Left ventricle myocardium inferior (tissue), 1 donor: ENCODE measurements at regions not wholly inside any gene's neighbourhood (a gene's known extent, or its start where the extent isn't known, plus 50 kb on each side); places are given as distances from the start of the nearest gene placed in this dataset.

Experiments used
- DNase-seq: peaks from one replicate; pipeline ENCODE4 v3.0.0-alpha.2; 2020
- H3K27ac ChIP-seq: fragments of 200-600 bp; replicated peaks from 2 replicates; pipeline ENCODE4 v1.8.0; 2021
- H3K27me3 ChIP-seq: fragments of 200-600 bp; 2 replicates; pipeline ENCODE4 v1.8.0; 2021; ENCODE audit warnings: low read depth
- H3K36me3 ChIP-seq: fragments of 200-600 bp; 2 replicates; pipeline ENCODE4 v1.8.0; 2021
- H3K4me1 ChIP-seq: fragments of 200-600 bp; 2 replicates; pipeline ENCODE4 v1.8.0; 2021
- H3K4me3 ChIP-seq: fragments of 200-600 bp; 2 replicates; pipeline ENCODE4 v1.8.0; 2021; ENCODE audit warnings: mild to moderate bottlenecking, moderate library complexity
- H3K9me3 ChIP-seq: fragments of 200-600 bp; replicated peaks from 2 replicates; pipeline ENCODE4 v1.8.0; 2021
- intact Hi-C: fragments of 100-400 bp; cut with micrococcal nuclease; formaldehyde crosslinking; loops from one replicate; pipeline ENCODE4 v1.11.0; 2022
- TF ChIP-seq, protein P1 (sequence below): fragments of 200-600 bp; IDR thresholded peaks from 2 replicates; pipeline ENCODE4 v1.8.0; 2021; ENCODE audit warnings: antibody characterized with exemption, mild to moderate bottlenecking, borderline replicate concordance
- donor health status: DM: no; HTN: yes; CAD: no; lungs with severe emphysema.

- no peak overlapping the region for H3K27ac ChIP-seq
- H3K4me1 ChIP-seq, result no peaks in the 10 kb centered on the region
- DNase-seq, result no peak
- intact Hi-C loops, result no loop called here
- no peaks in the 10 kb centered on the region for H3K36me3 ChIP-seq
- no peaks in the 10 kb centered on the region for H3K9me3 ChIP-seq
- TF ChIP-seq, protein P1, sequence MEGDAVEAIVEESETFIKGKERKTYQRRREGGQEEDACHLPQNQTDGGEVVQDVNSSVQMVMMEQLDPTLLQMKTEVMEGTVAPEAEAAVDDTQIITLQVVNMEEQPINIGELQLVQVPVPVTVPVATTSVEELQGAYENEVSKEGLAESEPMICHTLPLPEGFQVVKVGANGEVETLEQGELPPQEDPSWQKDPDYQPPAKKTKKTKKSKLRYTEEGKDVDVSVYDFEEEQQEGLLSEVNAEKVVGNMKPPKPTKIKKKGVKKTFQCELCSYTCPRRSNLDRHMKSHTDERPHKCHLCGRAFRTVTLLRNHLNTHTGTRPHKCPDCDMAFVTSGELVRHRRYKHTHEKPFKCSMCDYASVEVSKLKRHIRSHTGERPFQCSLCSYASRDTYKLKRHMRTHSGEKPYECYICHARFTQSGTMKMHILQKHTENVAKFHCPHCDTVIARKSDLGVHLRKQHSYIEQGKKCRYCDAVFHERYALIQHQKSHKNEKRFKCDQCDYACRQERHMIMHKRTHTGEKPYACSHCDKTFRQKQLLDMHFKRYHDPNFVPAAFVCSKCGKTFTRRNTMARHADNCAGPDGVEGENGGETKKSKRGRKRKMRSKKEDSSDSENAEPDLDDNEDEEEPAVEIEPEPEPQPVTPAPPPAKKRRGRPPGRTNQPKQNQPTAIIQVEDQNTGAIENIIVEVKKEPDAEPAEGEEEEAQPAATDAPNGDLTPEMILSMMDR, result no peak
- H3K27me3 ChIP-seq, result no peaks in the 10 kb centered on the region
- no peak overlapping the region for H3K4me3 ChIP-seq
These were observed 329.1 kb upstream of the GULP1 start for GRCh38 chr2:187962538-187962937.

DNA sequence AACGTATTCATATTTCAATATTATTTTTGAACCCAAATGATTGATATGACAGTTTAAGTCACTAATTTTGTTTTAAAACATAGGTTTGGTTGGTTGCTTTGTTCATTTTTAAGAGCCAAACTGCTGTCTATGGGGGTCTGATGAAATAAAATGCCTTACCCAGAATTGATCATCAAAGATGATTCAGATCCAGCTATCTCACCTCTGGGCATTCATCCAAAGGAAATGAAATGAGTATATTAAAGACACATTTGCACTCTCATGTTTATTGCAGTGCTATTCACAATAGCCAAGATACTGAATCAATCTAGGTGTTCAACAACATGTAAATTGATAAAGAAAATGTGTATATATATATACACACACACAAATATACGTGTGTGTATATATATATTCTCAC, 326.9 kb upstream of the GULP1 start:
- DNase-seq, result no peak
- H3K36me3 ChIP-seq, result no peaks in the 10 kb centered on the region
- TF ChIP-seq, protein P1, result no peak
- intact Hi-C loops, result no loop called here
- H3K9me3 ChIP-seq, result no peaks in the 10 kb centered on the region
- H3K4me1 ChIP-seq, result no peaks in the 10 kb centered on the region
- H3K4me3 ChIP-seq, result no peak overlapping the region
- H3K27me3 ChIP-seq, result no peaks in the 10 kb centered on the region
- H3K27ac ChIP-seq, result no peak overlapping the region

DNA sequence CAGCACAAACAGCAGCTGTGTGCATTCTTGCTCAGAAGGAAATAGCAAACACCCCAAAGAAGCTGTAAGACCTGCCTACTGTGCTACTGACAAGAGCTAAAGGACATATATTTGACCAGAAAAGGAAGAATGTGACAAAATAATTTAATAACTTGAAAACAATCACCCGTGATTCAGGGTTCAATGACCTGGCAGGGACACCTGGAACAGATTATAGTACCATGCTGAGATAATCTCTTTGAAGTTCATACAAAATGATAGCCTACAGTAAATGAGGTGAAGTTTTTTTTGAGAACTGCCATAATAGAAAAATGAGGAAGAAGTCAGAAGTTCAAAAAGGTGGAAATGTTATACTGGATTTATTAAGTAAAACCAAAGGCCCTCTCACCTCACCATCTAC, 324.8 kb upstream of the GULP1 start:
- H3K27me3 ChIP-seq, result no peaks in the 10 kb centered on the region
- intact Hi-C loops, result no loop called here
- no peak for DNase-seq

DNA sequence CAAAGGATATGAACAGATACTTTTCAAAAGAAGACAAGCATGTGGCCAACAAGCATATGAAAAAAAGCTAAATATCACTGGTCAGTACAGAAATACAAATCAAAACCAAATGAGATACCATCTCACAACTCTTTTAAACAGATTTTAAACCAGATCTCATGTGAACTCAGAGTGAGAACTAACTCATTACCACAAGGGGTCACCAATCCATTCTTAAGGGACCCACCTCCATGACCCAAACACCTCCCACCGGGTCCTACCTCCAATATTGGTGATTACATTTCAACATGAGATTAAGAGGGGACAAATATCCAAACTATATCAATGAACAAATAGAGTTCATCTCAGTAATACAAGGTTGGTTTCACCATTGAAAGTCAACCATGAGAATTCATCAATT, 319.8 kb upstream of the GULP1 start:
- intact Hi-C loops, result no loop called here
- Histone ChIP-seq H3K27me3 (no peaks in the 10 kb centered on the region), H3K4me3 (no peak overlapping the region), H3K27ac (no peak overlapping the region), H3K4me1 (peaks cover 4% of the 10 kb centered on the region), H3K36me3 (no peaks in the 10 kb centered on the region), H3K9me3 (no peaks in the 10 kb centered on the region)
- TF ChIP-seq, protein P1, result no peak
- no peak for DNase-seq

More for the DNA sequence above, 324.8 kb upstream of the GULP1 start:
- no peaks in the 10 kb centered on the region for H3K4me1 ChIP-seq
- H3K36me3 ChIP-seq, result no peaks in the 10 kb centered on the region
- H3K4me3 ChIP-seq, result no peak overlapping the region
- TF ChIP-seq, protein P1, result no peak
- no peak overlapping the region for H3K27ac ChIP-seq
- H3K9me3 ChIP-seq, result no peaks in the 10 kb centered on the region

- Histone ChIP-seq H3K9me3 (no peaks in the 10 kb centered on the region), H3K36me3 (no peaks in the 10 kb centered on the region), H3K4me3 (no peak overlapping the region), H3K27ac (no peak overlapping the region), H3K27me3 (no peaks in the 10 kb centered on the region), H3K4me1 (peaks cover 5% of the 10 kb centered on the region)
- DNase-seq, result no peak
- intact Hi-C loops, result no loop called here
- TF ChIP-seq, protein P1, result no peak
These were observed 315.3 kb upstream of the GULP1 start for GRCh38 chr2:187976259-187976985.
